ENCODE measurements at regions not wholly inside any gene's neighbourhood (a gene's known extent, or its start where the extent isn't known, plus 50 kb on each side); places are given as distances from the start of the nearest gene placed in this dataset.

DNA sequence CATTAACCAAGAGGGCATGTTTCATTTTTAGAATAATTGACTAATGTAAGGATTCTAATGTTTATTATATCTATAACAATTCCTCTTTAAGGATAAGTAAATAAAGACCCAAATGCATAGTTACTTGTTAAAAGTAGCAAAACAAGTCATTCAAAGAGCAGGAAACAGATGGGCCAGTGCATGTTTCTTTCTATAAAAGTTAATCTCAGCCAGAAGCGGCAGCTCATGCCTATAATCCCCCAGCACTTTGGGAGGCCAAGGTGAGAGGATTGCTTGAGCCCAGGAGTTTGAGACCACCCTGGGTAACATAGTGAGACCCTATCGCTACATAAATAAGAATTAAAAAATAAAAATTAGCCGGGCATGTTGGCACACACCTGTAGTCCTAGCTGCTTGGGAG is 391.0 kb upstream of the RGS6 start:
- Mint-ChIP-seq H3K36me3 (ENCODE audit: low read depth) (no peaks in the 10 kb centered on the region), H3K27ac (no peak overlapping the region), H3K4me3 (no peak overlapping the region), H3K4me1 (ENCODE audit: low read depth) (peaks cover 74% of the 10 kb centered on the region), H3K9me3 (no peaks in the 10 kb centered on the region), H3K27me3 (ENCODE audit: insufficient read depth) (no peaks in the 10 kb centered on the region; the same call in 1 of the 2 replicates)
- TF ChIP-seq, protein P1, sequence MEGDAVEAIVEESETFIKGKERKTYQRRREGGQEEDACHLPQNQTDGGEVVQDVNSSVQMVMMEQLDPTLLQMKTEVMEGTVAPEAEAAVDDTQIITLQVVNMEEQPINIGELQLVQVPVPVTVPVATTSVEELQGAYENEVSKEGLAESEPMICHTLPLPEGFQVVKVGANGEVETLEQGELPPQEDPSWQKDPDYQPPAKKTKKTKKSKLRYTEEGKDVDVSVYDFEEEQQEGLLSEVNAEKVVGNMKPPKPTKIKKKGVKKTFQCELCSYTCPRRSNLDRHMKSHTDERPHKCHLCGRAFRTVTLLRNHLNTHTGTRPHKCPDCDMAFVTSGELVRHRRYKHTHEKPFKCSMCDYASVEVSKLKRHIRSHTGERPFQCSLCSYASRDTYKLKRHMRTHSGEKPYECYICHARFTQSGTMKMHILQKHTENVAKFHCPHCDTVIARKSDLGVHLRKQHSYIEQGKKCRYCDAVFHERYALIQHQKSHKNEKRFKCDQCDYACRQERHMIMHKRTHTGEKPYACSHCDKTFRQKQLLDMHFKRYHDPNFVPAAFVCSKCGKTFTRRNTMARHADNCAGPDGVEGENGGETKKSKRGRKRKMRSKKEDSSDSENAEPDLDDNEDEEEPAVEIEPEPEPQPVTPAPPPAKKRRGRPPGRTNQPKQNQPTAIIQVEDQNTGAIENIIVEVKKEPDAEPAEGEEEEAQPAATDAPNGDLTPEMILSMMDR (IDR thresholded peaks at IDR 0.05) = no peak
- DNase-seq = no peak

DNA sequence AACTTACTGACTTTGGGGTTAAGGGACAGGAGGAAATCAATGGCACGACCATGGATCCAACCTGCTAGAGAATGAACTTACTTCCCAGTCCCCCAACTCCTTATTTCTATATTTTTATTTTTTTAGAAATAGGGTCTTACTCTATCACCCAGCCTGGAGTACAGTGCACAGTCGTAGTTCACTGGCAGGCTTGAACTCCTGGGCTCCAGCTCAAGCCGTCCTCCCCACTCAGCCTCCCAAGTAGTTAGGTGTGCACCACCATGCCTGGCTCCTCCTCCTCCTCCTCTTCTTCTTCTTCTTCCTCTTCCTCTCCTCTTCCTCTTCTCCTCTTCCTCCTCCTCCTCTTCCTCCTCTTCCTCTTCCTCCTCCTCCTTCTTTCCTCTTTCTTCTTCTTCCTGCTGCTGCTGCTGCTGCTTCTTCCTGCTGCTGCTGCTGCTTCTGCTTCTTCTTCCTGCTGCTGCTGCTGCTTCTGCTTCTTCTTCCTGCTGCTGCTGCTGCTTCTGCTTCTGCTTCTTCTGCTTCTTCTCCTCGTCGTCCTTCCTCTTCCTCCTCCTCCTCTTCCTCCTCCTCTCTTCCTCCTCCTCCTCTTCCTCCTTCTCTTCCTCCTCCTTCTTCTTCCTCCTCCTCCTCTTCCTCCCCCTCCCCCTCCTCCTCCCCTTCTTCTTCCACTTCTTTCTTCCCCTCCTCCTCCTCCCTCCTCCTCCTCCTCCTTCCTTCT is 390.1 kb upstream of the RGS6 start:
- Mint-ChIP-seq H3K4me1 (ENCODE audit: low read depth) (peaks cover 66% of the 10 kb centered on the region), H3K27me3 (ENCODE audit: insufficient read depth) (no peaks in the 10 kb centered on the region; the same call in 1 of the 2 replicates), H3K9me3 (no peaks in the 10 kb centered on the region), H3K4me3 (no peak overlapping the region; the same call in 1 of the 2 replicates), H3K36me3 (ENCODE audit: low read depth) (no peaks in the 10 kb centered on the region), H3K27ac (no peak overlapping the region)
- DNase-seq = no peak
- TF ChIP-seq, protein P1 (IDR thresholded peaks at IDR 0.05) = no peak

DNA sequence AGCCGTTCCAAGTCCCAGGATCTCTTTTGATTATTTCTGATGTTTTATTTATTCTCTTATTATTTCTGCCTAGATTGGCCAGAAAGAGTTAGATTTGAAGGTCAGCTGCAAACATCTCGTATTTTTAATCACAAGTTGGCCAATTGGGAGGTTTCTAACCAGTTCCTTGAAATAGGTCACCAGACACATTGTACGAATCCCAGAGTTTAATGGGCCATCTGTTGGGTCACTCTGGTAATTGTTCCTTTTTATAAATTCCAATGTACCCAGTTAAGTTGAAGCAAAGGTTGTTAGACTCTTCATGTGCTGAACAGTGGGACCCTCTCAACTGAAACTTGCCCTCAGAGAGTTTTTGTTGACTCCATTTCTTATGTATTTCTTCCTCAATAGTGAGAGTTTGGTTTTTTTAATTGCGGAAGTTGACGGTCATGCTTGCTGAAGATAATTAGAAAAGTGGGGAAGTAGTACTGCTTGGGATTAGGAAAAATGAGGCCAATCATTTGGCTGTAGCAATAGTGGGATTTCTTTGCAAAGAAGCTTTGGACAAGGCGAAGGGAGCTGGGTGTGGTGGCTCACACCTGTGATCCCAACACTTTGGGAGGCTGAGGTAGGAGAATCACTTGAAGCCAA is 382.7 kb upstream of the RGS6 start:
- Mint-ChIP-seq H3K4me3 (no peak overlapping the region), H3K36me3 (ENCODE audit: low read depth) (peaks cover 4% of the 10 kb centered on the region; the same call in 1 of the 2 replicates)

DNA sequence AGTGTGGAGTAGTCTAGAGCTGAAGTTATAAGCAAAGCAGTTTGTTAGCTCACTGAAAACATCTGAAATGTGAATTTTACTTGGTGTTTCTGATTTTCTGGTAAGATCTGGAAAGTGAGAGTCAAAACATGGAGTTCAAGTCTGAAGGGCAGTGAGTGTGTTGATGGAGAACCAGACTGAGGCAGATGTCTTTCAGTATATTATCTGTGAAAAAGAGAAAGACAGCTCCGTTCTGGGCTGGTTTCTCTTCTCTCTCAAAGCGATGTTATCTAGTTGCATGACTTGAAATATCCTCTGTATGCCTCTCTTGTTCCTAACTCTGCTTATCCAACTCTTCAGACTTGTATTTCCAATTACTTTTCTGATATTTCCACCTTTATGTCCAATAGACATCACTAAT is 381.9 kb upstream of the RGS6 start:
- H3K9me3 Mint-ChIP-seq = no peaks in the 10 kb centered on the region
- H3K36me3 Mint-ChIP-seq (ENCODE audit: low read depth) = peaks cover 11% of the 10 kb centered on the region
- H3K4me1 Mint-ChIP-seq (ENCODE audit: low read depth) = peaks cover 51% of the 10 kb centered on the region
- no peak for DNase-seq
- no peaks in the 10 kb centered on the region for H3K27me3 Mint-ChIP-seq (ENCODE audit: insufficient read depth)
- TF ChIP-seq, protein P1 (IDR thresholded peaks at IDR 0.05) = no peak
- peak overlapping the region; percentile 86 for H3K27ac Mint-ChIP-seq
- H3K4me3 Mint-ChIP-seq = no peak overlapping the region; the same call in 1 of the 2 replicates

More for the DNA sequence above, 382.7 kb upstream of the RGS6 start:
- H3K4me1 Mint-ChIP-seq (ENCODE audit: low read depth) = peaks cover 50% of the 10 kb centered on the region
- no peak for DNase-seq
- TF ChIP-seq, protein P1 (IDR thresholded peaks at IDR 0.05) = no peak
- no peaks in the 10 kb centered on the region for H3K27me3 Mint-ChIP-seq (ENCODE audit: insufficient read depth)
- H3K9me3 Mint-ChIP-seq = no peaks in the 10 kb centered on the region
- H3K27ac Mint-ChIP-seq = peak overlapping the region; percentile 26

DNA sequence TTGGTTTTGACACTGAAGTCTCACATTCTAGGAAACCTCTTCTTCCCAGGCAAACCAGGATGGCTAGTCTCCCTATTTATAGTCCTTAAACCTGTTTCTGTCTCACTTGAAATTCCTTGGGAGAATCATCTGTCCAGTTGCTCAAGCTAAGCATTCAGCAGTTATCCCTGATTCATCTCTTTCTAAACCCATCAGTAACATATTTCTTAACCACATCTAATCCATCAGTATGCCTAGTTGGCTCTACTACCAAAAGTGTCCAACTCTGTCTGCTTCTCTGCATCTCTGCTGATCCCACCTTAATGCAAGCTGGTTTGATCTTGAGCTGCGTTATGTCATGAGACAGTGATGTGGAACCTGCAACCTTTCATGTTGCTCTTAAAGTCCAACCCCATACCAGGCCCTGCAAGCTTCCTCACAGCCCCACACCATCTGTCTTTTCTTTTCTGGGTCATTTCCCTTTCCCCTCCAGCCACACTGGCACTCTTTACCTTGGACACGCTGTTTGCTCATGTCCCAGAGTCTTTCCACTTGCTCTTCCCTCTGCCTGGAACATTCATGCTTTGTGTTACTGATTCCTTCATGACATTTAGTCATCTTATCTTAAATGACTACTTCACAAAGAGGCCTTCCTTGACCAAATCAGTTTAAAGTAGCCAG is 380.8 kb upstream of the RGS6 start:
- Mint-ChIP-seq H3K27me3 (ENCODE audit: insufficient read depth) (no peaks in the 10 kb centered on the region), H3K27ac (peak overlapping the region; percentile 86), H3K4me3 (peak overlapping the region; percentile 67), H3K36me3 (ENCODE audit: low read depth) (peaks cover 15% of the 10 kb centered on the region), H3K4me1 (ENCODE audit: low read depth) (peaks cover 58% of the 10 kb centered on the region), H3K9me3 (no peaks in the 10 kb centered on the region)
- DNase-seq = peak; percentile 86
- TF ChIP-seq, protein P1 (IDR thresholded peaks at IDR 0.05) = no peak
